Activated CD4-positive, alpha-beta T cell treated with anti-CD3 and anti-CD28 coated beads, Interleukin-2, amount 10 ng/mL, durations not matched to agents 24 days and 14 days (primary cell): ENCODE measurements at regions not wholly inside any gene's neighbourhood (a gene's known extent, or its start where the extent isn't known, plus 50 kb on each side); places are given as distances from the start of the nearest gene placed in this dataset.
"Not testable (repeated sequence)": the region's sequence is repeated elsewhere in the genome, so short reads cannot be mapped to it uniquely, and the experiment has no call there.

Source experiments
- DNase-seq: peaks from one replicate; pipeline ENCODE4 v3.0.0; 2022
- H3K27ac Mint-ChIP-seq: one replicate; pipeline ENCODE4 v1.8.0; 2022; ENCODE audit warnings: mild to moderate bottlenecking, mixed read lengths
- H3K27me3 Mint-ChIP-seq: one replicate; pipeline ENCODE4 v1.8.0; 2022; ENCODE audit warnings: mixed read lengths
- H3K36me3 Mint-ChIP-seq: one replicate; pipeline ENCODE4 v1.8.0; 2022; ENCODE audit warnings: low read depth, mild to moderate bottlenecking, mixed read lengths
- H3K4me1 Mint-ChIP-seq: one replicate; pipeline ENCODE4 v1.8.0; 2021; ENCODE audit warnings: mixed read lengths
- H3K4me3 Mint-ChIP-seq: one replicate; pipeline ENCODE4 v1.8.0; 2022; ENCODE audit warnings: mild to moderate bottlenecking, moderate library complexity, mixed read lengths
- H3K9me3 Mint-ChIP-seq: one replicate; pipeline ENCODE4 v1.8.0; 2021; ENCODE audit warnings: mixed read lengths
- intact Hi-C: fragments of 100-400 bp; cut with micrococcal nuclease; formaldehyde crosslinking; loops from one replicate; pipeline ENCODE4 v1.15.1; 2023

GRCh38 chr5:27830546-27830945 is 792.2 kb upstream of the CDH9 start:
- no peaks in the 10 kb centered on the region for H3K4me1 Mint-ChIP-seq
- H3K4me3 Mint-ChIP-seq, result no peak overlapping the region
- H3K9me3 Mint-ChIP-seq, result no peaks in the 10 kb centered on the region
- no peak for DNase-seq
- intact Hi-C loops, result no loop called here
- H3K36me3 Mint-ChIP-seq, result no peaks in the 10 kb centered on the region
- H3K27me3 Mint-ChIP-seq, result no peaks in the 10 kb centered on the region
- no peak overlapping the region for H3K27ac Mint-ChIP-seq

GRCh38 chr5:27821681-27822080 is 783.3 kb upstream of the CDH9 start:
- Mint-ChIP-seq H3K4me3 (no peak overlapping the region), H3K9me3 (peaks cover 10% of the 10 kb centered on the region), H3K27ac (no peak overlapping the region), H3K27me3 (no peaks in the 10 kb centered on the region), H3K4me1 (no peaks in the 10 kb centered on the region), H3K36me3 (no peaks in the 10 kb centered on the region)
- intact Hi-C loops, result no loop called here
- DNase-seq, result no peak

- Mint-ChIP-seq H3K27me3 (no peaks in the 10 kb centered on the region), H3K4me1 (no peaks in the 10 kb centered on the region)
- intact Hi-C loops, result no loop called here
Observed at GRCh38 chr5:27818888-27819287, 780.5 kb upstream of the CDH9 start.

GRCh38 chr5:27814983-27815382 is 776.6 kb upstream of the CDH9 start:
- no peaks in the 10 kb centered on the region for H3K4me1 Mint-ChIP-seq
- H3K27ac Mint-ChIP-seq, result no peak overlapping the region
- H3K27me3 Mint-ChIP-seq, result no peaks in the 10 kb centered on the region
- H3K36me3 Mint-ChIP-seq, result no peaks in the 10 kb centered on the region
- intact Hi-C loops, result no loop called here
- DNase-seq, result no peak
- H3K4me3 Mint-ChIP-seq, result no peak overlapping the region
- H3K9me3 Mint-ChIP-seq, result peaks cover 11% of the 10 kb centered on the region

More at GRCh38 chr5:27818888-27819287, 780.5 kb upstream of the CDH9 start:
- peaks cover 13% of the 10 kb centered on the region for H3K9me3 Mint-ChIP-seq
- no peak overlapping the region for H3K4me3 Mint-ChIP-seq
- DNase-seq, result no peak
- no peaks in the 10 kb centered on the region for H3K36me3 Mint-ChIP-seq
- no peak overlapping the region for H3K27ac Mint-ChIP-seq

GRCh38 chr5:27814286-27814685 is 775.9 kb upstream of the CDH9 start:
- Mint-ChIP-seq H3K36me3 (no peaks in the 10 kb centered on the region), H3K27me3 (no peaks in the 10 kb centered on the region), H3K27ac (no peak overlapping the region), H3K9me3 (peaks cover 15% of the 10 kb centered on the region), H3K4me3 (no peak overlapping the region), H3K4me1 (no peaks in the 10 kb centered on the region)
- no peak for DNase-seq
- intact Hi-C loops, result no loop called here

- H3K27ac Mint-ChIP-seq, result no peak overlapping the region
- H3K4me3 Mint-ChIP-seq, result no peak overlapping the region
- intact Hi-C loops, result no loop called here
- no peaks in the 10 kb centered on the region for H3K27me3 Mint-ChIP-seq
- H3K36me3 Mint-ChIP-seq, result no peaks in the 10 kb centered on the region
- no peaks in the 10 kb centered on the region for H3K4me1 Mint-ChIP-seq
- DNase-seq, result no peak
- H3K9me3 Mint-ChIP-seq, result peaks cover 12% of the 10 kb centered on the region
Observed at GRCh38 chr5:27810458-27810857, 772.1 kb upstream of the CDH9 start.

- no peak for DNase-seq
- no peaks in the 10 kb centered on the region for H3K4me1 Mint-ChIP-seq
- H3K27ac Mint-ChIP-seq, result no peak overlapping the region
- H3K36me3 Mint-ChIP-seq, result no peaks in the 10 kb centered on the region
- no peaks in the 10 kb centered on the region for H3K9me3 Mint-ChIP-seq
- intact Hi-C loops, result no loop called here
- H3K27me3 Mint-ChIP-seq, result no peaks in the 10 kb centered on the region
- no peak overlapping the region for H3K4me3 Mint-ChIP-seq
Observed at GRCh38 chr5:27797220-27797619, 758.8 kb upstream of the CDH9 start.

- H3K4me1 Mint-ChIP-seq, result no peaks in the 10 kb centered on the region
- no peak overlapping the region for H3K4me3 Mint-ChIP-seq
Observed at GRCh38 chr5:27788184-27788583, 749.8 kb upstream of the CDH9 start.

GRCh38 chr5:27784317-27784716 is 745.9 kb upstream of the CDH9 start:
- no peaks in the 10 kb centered on the region for H3K9me3 Mint-ChIP-seq
- no peaks in the 10 kb centered on the region for H3K27me3 Mint-ChIP-seq
- no peak for DNase-seq
- intact Hi-C loops, result no loop called here
- no peaks in the 10 kb centered on the region for H3K36me3 Mint-ChIP-seq
- H3K27ac Mint-ChIP-seq, result no peak overlapping the region
- H3K4me3 Mint-ChIP-seq, result no peak overlapping the region
- H3K4me1 Mint-ChIP-seq, result no peaks in the 10 kb centered on the region

More at GRCh38 chr5:27788184-27788583, 749.8 kb upstream of the CDH9 start:
- DNase-seq, result no peak
- no peaks in the 10 kb centered on the region for H3K36me3 Mint-ChIP-seq
- no peaks in the 10 kb centered on the region for H3K27me3 Mint-ChIP-seq
- intact Hi-C loops, result no loop called here
- H3K9me3 Mint-ChIP-seq, result no peaks in the 10 kb centered on the region
- no peak overlapping the region for H3K27ac Mint-ChIP-seq

GRCh38 chr5:27778121-27778520 is 739.7 kb upstream of the CDH9 start:
- H3K27me3 Mint-ChIP-seq, result no peaks in the 10 kb centered on the region
- H3K27ac Mint-ChIP-seq, result no peak overlapping the region
- H3K36me3 Mint-ChIP-seq, result no peaks in the 10 kb centered on the region
- no peaks in the 10 kb centered on the region for H3K4me1 Mint-ChIP-seq
- no peaks in the 10 kb centered on the region for H3K9me3 Mint-ChIP-seq
- no peak overlapping the region for H3K4me3 Mint-ChIP-seq
- intact Hi-C loops, result no loop called here
- no peak for DNase-seq

GRCh38 chr5:27773636-27774035 is 735.2 kb upstream of the CDH9 start:
- H3K27ac Mint-ChIP-seq, result no peak overlapping the region
- peaks cover 3% of the 10 kb centered on the region for H3K9me3 Mint-ChIP-seq
- H3K36me3 Mint-ChIP-seq, result no peaks in the 10 kb centered on the region
- H3K4me1 Mint-ChIP-seq, result no peaks in the 10 kb centered on the region
- no peaks in the 10 kb centered on the region for H3K27me3 Mint-ChIP-seq
- DNase-seq, result no peak
- intact Hi-C loops, result no loop called here
- no peak overlapping the region for H3K4me3 Mint-ChIP-seq

GRCh38 chr5:27773166-27773565 is 734.8 kb upstream of the CDH9 start:
- peaks cover 3% of the 10 kb centered on the region for H3K9me3 Mint-ChIP-seq
- no peak overlapping the region for H3K27ac Mint-ChIP-seq
- no peak for DNase-seq
- no peaks in the 10 kb centered on the region for H3K4me1 Mint-ChIP-seq
- H3K27me3 Mint-ChIP-seq, result no peaks in the 10 kb centered on the region
- intact Hi-C loops, result no loop called here
- no peak overlapping the region for H3K4me3 Mint-ChIP-seq
- no peaks in the 10 kb centered on the region for H3K36me3 Mint-ChIP-seq

- Mint-ChIP-seq H3K4me3 (no peak overlapping the region), H3K27me3 (no peaks in the 10 kb centered on the region)
- intact Hi-C loops, result no loop called here
Observed at GRCh38 chr5:27769748-27770402, 731.5 kb upstream of the CDH9 start.

GRCh38 chr5:27748847-27749246 is 710.5 kb upstream of the CDH9 start:
- DNase-seq, result no peak
- intact Hi-C loops, result no loop called here
- H3K4me3 Mint-ChIP-seq, result no peak overlapping the region
- no peaks in the 10 kb centered on the region for H3K27me3 Mint-ChIP-seq
- no peak overlapping the region for H3K27ac Mint-ChIP-seq
- H3K36me3 Mint-ChIP-seq, result no peaks in the 10 kb centered on the region
- H3K9me3 Mint-ChIP-seq, result peaks cover 14% of the 10 kb centered on the region
- H3K4me1 Mint-ChIP-seq, result no peaks in the 10 kb centered on the region

More at GRCh38 chr5:27769748-27770402, 731.5 kb upstream of the CDH9 start:
- H3K4me1 Mint-ChIP-seq, result no peaks in the 10 kb centered on the region
- no peak overlapping the region for H3K27ac Mint-ChIP-seq
- H3K36me3 Mint-ChIP-seq, result no peaks in the 10 kb centered on the region
- H3K9me3 Mint-ChIP-seq, result peaks cover 11% of the 10 kb centered on the region
- DNase-seq, result no peak

- H3K27ac Mint-ChIP-seq, DNase-seq, intact Hi-C loops, H3K4me1 Mint-ChIP-seq, H3K36me3 Mint-ChIP-seq, H3K27me3 Mint-ChIP-seq, H3K4me3 Mint-ChIP-seq: not testable (repeated sequence)
- peaks cover 12% of the 10 kb centered on the region for H3K9me3 Mint-ChIP-seq
Observed at GRCh38 chr5:27743383-27743979, 705.1 kb upstream of the CDH9 start.
